HG03280 (cell line): ENCODE measurements at regions not wholly inside any gene's neighbourhood (a gene's known extent, or its start where the extent isn't known, plus 50 kb on each side); places are given as distances from the start of the nearest gene placed in this dataset.
"Not testable (repeated sequence)": the region's sequence is repeated elsewhere in the genome, so short reads cannot be mapped to it uniquely, and the experiment has no call there.

ENCODE experiments used
- ATAC-seq: cut with Tn5 transposase; IDR thresholded peaks from one replicate; pipeline ENCODE4 v1.9.1; 2021; ENCODE audit warnings: mild to moderate bottlenecking, moderate library complexity; ENCODE audit not compliant: unreplicated experiment

DNA sequence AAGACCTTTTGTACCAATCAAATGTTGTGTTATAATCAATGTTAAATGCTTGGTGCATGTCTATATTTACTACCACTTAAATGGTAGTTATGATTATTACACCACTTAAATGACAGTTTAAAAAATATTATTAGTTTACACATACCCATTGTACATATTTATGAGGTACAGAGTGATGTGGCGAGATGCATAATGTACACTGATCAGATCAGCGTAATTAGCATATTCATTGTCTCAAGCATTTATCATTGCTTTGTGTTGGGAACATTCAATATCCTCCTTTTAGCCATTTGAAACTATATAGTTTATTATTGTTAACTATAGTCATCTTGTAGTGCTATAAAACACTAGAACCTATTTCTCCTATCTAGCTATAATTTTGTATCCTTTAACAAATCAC is 434.4 kb upstream of the ACTBL2 start:
- no peak for ATAC-seq

- no peak for ATAC-seq
Observed at GRCh38 chr5:57915536-57915935, 432.9 kb upstream of the ACTBL2 start.

- no peak for ATAC-seq
Observed at GRCh38 chr5:57911438-57911837, 428.8 kb upstream of the ACTBL2 start.

DNA sequence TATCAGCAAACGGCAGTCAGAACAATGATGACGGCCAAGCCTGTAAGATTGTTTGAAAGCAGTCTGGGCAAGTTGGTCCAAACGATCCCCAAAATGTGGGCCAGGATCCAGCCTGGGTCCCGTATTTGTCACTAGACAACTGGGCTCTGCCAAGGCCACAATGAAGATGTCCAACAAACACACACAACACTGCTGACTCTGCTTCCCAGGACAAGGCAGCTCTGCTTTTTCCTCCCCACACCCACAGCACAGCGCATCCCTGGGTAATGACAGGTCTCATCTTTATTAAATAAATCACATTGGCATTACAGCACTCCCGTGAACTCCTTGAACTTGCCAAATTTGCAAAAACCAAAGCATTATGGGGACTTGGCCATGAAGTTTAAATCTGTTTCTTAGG is 424.1 kb upstream of the ACTBL2 start:
- ATAC-seq = no peak

DNA sequence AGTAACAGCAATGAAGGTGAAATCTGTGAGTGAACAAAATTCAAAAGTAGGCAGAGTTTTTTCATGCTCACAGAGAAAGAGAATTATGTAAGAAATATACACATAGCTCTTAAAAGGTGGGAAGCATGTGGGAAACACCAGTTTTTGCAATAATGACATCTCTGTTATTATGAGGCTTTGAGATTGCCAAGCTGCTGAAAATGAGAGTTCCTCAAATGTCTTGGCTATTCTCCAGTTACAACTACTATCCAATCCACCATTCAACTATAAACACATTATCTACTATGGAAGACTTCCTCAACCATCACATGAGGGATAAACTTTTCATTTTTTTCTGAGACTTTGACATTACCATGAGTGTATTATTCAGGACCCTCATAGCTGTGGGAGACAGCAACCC is 420.8 kb upstream of the ACTBL2 start:
- no peak for ATAC-seq

DNA sequence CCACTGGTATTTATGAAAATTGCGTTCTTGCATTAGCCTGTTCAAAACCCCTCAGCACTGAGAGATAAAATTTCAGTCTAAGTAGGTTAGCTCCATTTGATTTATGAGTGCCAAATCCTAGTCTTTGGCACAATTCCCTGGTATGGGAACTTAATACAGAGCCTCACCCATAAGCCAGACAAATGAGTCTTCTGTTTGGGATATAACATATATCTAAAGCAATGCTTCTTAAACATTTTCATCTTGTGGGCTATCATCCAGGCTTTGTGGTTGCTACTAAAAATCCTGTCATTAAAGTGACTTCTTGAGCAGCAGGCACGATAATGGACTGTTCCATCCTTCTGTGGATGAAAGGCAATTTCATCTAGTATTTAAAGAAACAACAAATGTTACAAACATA is 419.5 kb upstream of the ACTBL2 start:
- no peak for ATAC-seq

DNA sequence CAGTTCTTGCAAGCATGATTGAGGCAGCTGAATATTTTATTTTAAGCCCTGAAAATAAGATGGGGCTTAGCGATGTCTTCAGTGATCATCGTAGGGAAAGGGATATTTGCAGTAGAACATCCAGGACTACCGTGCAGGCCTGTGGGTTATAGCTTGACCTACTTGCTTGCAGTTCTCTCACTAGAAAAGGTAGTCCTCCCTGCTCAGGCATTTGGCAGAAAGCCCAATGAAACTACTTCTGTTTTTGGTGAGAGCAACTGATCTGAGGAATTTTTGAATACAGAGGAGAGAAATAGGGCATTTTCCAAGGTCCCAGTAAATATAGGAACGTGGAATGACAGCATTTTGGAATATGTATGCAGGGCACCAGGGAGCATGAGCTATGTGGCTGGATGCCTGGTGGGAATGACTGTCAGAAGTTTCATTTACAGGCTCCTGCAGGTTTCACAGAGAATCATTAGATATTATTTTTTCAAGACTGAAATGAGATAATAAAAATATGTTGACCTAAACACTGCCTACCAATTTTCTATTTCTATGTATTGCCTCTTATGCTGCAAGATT is 417.9 kb upstream of the ACTBL2 start:
- ATAC-seq = no peak

GRCh38 chr5:57896576-57896975 is 414.0 kb upstream of the ACTBL2 start:
- no peak for ATAC-seq

DNA sequence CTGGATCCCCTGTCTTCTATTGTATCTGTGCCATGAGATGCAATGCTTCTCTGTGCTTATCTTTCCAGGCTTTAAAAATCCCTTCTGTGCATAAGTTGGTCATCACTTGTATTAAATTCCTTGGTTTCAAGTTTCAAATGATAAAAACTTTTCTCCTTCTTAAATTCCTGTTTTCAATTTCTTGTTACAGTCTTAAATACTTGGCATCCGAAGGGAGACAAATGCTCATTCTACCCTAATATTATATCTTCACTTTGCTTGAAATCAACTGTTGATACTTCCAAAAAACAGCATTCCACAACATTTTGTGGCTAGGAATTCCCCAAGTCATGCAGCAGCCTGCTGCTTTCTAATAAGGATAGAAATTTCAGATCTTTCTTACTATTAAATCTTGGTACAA is 413.2 kb upstream of the ACTBL2 start:
- ATAC-seq = no peak

GRCh38 chr5:57893926-57894325 is 411.3 kb upstream of the ACTBL2 start:
- ATAC-seq = no peak

- no peak for ATAC-seq
Observed at GRCh38 chr5:57891443-57891842, 408.8 kb upstream of the ACTBL2 start.

DNA sequence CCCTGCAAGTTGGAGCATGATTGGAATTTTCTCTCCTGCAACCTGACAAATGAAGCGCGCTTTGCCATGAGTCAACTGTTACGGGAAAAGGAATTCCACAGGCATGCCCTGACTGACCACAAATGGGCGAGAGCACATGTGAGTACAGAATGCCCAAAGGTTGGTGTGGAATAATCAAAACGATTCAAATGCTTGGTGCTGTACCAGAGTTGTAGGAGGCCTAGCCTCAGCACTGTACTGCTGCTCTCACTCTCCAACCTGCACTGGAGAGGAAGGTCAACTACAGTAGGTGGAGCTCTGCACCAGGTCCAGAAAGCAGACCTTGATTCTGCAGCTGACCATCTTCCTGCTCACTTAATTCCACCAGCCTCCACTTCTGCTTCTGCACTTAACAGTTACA is 406.9 kb upstream of the ACTBL2 start:
- ATAC-seq = no peak

- peak; percentile 50 for ATAC-seq
Observed at GRCh38 chr5:57887851-57888621, 405.4 kb upstream of the ACTBL2 start.

DNA sequence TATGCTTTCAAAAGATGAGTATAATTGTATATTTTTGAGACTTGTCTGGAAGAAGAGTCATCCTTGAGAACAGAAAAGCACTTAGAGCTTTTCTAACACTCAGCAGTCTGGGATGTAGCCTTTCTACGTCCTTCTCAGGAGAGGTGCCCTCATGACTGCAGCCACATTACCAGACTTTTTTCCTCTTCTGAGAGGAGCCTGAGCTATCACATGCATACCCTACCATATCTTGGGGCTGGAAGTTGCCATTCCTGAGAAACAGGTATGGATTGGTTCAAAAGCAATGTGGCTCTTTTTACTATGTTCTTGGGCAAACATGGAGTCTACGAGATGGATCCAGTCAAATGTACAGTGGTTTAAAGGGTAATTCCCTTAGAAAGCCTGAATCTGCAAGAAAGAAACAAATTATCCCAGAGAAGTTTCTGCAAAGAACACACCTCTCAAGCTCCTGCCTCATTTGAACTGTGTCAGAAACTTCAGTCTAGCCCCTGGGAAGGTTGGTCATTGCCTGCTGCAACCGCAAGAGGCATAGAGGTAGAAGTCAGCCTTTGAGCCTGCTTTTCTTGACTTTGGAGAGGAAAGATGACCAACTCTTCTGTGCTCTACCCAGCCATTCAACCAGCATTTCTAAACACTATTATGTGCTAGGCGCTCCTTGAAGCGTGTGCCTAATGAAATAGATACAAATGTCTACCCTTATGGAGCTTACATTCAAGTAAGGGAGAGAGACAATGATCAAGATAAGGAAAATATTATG is 401.9 kb upstream of the ACTBL2 start:
- no peak for ATAC-seq

GRCh38 chr5:57880216-57880615 is 397.6 kb upstream of the ACTBL2 start:
- ATAC-seq = no peak

DNA sequence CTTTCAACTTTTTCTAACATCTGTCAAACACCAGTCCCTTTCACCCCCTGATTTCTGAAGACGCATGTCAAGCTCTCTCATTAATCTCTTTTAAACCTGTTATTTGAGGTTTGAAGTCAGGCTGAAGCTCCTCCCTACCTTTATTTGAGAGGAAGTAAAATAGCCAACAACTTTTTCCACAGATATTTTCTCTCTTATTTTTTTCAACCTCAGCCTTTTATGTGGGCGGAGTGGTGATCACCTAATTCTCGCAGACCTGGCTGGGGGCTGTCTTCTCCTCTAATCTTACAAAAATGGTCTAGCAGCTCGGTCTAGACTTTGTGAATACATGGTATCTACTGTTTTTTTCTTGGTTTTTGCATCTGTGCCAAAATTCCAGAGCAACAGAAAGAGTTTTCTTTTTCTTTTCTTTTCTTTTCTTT is 395.7 kb upstream of the ACTBL2 start:
- ATAC-seq = no peak

DNA sequence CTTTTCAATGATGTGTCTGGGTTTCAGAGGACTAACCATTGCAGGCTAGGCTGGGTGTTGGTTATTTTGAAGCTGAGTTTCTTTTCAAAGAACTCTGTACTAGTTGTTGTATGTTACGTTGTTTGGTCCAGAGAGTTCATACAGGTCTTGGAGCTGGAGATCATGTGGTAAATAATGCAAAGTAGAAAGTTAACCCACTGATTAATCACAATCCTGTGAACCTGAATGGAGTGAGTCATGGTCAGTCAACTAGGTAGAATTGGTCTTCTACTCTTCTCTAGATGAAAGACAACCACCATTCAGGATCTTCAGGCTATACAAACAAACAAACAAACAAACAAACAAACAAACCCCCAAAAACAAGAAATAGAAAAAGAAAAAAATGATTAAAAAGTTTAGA is 388.9 kb upstream of the ACTBL2 start:
- ATAC-seq = no peak

DNA sequence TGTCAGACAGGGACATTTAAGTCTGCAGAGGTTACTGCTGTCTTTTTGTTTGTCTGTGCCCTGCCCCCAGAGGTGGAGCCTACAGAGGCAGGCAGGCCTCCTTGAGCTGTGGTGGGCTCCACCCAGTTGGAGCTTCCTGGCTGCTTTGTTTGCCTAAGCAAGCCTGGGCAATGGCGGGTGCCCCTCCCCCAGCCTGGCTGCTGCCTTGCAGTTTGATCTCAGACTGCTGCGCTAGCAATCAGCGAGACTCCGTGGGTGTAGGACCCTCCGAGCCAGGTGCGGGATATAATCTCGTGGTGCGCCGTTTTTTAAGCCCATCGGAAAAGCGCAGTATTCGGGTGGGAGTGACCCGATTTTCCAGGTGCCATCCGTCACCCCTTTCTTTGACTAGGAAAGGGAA is 387.7 kb upstream of the ACTBL2 start:
- not testable (repeated sequence) for ATAC-seq

DNA sequence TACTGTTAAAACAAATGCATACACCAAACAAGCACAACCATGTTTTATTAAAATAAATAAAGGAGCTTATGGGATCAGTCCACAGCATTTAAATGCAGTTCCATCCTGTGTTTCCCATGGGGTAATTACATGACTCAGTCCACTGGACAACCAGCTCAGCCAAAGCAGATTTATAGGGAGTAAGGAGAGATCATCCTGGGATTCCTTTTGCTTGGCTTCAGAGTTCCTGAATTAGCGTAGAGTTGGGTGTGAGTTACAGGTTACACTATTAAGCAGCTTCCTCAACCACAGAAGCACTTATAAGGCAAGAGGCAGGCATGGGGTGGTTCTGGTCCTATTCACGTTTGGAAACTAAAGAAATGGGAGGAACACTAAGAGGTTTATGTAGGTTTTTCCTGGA is 381.1 kb upstream of the ACTBL2 start:
- ATAC-seq = no peak

DNA sequence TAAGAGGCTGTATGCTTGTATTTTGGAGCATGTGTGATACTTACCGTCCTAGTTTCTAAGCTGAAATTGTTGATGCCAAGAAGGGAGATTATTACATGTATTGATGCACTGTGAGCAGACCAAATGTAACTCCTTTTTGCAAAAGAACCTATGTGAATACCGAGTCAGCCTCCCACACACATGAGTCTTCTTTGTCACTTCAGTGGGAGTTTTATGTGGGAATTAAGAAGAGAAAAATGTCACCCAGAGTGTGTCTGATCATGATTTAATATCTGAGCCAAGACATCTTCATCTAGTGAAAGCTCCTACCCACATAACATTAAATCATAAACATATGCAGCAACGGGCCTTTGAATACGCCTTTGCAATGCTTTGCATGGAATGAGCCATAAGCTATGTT is 380.3 kb upstream of the ACTBL2 start:
- ATAC-seq = no peak

DNA sequence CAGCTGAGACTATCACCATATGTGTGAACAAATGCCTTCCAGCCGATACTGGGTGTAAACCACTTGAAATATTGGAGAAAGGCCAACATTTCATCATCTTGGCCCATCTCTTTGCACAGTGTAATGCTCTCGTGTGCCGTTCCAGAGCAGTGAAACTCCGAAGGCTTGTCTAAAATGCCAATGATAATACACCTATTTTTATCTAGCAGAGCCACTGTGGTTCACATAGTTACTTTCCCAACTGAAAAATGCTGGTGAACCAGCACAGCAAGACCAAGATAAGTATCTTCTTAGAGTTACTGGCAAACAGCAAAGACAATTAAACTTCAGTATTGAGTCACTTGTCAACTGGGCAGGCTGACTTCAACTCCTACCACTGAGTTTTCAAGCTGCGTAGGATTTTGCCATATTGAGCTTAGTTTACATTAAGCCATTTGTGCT is 379.9 kb upstream of the ACTBL2 start:
- no peak for ATAC-seq

DNA sequence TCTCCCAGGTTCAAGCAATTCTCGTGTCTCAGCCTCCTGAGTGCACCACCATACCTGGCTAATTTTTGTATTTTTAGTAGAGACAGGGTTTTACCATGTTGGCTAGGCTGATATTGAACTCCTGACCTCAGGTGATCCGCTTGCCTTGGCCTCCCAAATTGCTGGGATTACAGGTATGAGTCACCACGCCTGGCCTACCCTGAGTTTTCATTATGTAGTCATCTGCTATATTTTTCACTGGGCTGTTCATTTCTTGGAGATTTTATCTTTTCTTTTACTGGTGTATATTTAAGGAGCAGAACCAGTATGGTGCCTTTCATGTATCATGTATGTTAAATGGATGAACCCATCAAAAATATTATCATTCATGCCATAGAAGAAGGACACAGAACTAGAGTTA is 377.0 kb upstream of the ACTBL2 start:
- ATAC-seq = no peak
